ENCODE measurements at regions not wholly inside any gene's neighbourhood (a gene's known extent, or its start where the extent isn't known, plus 50 kb on each side); places are given as distances from the start of the nearest gene placed in this dataset.

GRCh38 chr3:72673011-72673771 is 175.1 kb downstream of the SHQ1 start:
- TF ChIP-seq CTCF (IDR thresholded peaks at IDR 0.05; ENCODE audit: insufficient read depth, low read length, poor library complexity, severe bottlenecking): no peak
- no peak for TF ChIP-seq EZH2phosphoT487 (conservative IDR thresholded peaks at IDR 0.05; ENCODE audit: low read length)

All from SU-DHL-6 (cell line).